ENCODE measurements at regions not wholly inside any gene's neighbourhood (a gene's known extent, or its start where the extent isn't known, plus 50 kb on each side); places are given as distances from the start of the nearest gene placed in this dataset.

- DNase-seq = no peak
These were observed 68.0 kb downstream of the MYCN start for GRCh38 chr2:16008331-16008850.

DNA sequence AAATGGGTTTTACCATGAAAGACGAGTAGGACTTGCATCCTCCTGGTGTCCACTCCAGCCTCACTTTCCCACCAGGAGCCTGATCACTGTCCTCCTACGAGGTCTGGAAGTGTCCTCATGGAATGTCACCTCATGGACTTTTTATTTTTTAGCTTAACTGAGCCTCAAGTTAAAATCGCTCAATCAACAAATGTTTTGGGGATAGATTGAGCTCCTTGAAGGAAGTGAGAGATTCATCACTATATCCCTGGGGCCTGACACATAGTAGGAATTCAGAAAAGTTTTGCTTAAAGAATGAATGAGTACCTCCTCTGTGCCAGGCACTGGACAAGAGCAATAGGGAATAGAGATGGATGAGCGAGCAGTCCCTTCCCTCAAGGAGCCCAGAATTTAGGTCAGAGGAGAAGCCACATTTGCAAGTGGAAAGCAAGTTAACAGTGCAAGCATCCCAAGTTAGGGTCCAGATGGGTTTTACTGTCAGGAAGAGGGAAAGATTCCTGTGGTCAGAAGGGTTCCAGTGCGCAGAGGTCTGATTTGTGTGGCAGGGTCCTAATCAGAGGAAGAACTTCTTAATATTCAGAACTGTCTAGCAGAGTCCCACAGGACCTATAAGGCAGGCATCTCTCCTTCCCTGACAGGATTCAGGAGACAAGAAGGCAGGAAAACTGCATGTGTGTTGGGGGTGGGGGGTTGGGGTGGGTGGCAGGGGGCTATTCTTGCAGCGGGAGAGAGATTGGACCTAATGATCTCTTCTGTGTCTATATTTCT lies 67.0 kb downstream of the MYCN start:
- DNase-seq = no peak

DNA sequence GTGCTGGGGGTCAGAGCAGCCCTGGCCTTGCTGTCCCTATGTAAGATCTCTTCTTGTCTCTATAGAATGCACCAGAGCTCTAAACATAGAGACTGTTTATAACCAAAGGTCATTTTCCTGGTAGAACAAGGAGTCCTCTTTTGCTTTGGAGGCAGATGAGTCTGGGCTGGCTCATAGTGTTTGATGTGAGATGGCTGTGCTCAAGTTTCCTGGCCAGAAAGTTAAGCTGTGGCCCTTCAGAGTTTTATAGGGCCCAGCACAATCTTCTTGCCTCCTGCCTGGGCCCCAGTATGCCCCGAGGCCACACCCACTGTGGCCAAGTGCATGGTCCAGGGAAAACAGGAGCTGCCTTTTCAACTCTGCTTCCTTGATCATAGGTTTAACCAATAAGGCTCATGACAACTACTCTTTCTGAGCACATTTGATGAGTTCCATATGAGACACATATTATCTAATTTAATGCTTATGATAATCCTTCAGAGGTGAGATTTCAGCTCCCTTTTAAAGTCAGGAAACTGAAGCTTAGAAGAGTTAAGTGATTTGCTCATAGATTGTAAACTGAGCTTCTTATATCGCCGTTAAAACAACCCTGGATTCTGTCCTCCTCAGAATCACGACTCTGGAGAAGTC lies 66.3 kb downstream of the MYCN start:
- DNase-seq = no peak

DNA sequence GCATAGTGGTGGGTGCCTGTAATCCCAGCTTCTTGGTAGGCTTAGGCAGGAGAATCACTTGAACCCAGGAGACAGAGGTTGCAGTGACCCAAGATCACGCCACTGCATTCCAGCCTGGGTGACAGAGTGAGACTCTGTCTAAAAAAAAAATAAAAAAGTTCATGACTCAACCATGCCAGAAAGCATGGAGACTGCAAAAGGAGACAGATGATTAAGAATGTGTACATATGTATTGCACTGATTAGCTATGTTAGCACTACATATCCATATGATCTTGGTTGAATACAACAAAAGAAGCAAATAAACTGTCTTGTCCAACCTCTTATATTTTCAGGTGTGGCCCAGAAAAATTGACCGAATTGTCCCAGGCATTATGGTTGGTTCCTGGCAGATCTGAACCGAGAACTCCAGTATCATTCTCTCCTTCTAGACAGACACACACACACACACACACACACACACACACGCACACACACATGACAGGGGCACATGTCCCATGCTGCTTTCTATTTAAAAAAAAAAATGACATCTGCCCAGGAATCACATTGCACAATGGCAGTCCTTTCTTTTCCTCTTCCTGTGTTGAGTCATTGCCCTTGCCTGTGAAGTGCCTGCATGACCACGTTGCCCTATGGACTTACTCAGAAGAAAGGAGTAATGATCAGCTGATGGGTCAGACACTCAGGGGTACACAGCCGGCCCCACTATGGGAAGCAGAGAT lies 65.6 kb downstream of the MYCN start:
- DNase-seq = no peak

DNA sequence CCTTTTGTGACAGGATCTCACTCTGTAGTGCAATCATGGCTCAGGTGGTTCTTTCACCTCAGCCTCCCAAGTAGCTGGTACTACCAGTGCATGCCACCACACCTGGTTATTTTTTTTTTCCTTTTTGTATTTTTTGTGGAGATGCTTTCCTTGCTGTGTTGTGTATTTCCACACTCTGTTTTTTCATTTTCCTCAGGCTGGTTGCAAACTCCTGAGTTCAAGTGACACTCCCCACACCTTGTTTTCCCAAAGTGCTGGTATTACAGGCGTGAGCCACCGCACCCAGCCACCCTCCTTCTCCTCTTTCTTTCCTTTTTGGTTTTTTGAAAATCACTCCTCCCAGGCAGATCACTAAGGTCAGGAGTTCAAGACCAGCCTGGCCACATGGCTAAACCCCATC lies 65.0 kb downstream of the MYCN start:
- no peak for DNase-seq

- no peak for DNase-seq
These were observed 63.5 kb downstream of the MYCN start for GRCh38 chr2:16003809-16004208.

DNA sequence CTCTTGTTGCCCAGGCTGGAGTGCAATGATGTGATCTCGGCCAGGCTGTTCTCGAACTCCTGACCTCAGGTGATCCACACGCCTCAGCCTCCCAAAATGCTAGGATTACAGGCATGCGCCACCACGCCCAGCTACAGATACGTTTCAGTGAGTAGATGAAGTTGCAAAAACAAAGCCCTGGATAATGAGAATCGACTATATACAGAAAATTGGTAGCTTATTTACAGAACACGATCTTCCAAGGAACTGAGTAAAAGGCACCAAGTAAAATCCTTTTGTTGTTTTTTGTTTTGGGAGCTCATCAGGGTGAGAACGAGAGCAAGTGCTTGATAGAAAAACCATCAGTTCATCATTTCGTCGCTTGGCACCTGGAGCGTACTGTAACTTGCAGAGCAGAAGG lies 62.8 kb downstream of the MYCN start:
- no peak for DNase-seq

DNA sequence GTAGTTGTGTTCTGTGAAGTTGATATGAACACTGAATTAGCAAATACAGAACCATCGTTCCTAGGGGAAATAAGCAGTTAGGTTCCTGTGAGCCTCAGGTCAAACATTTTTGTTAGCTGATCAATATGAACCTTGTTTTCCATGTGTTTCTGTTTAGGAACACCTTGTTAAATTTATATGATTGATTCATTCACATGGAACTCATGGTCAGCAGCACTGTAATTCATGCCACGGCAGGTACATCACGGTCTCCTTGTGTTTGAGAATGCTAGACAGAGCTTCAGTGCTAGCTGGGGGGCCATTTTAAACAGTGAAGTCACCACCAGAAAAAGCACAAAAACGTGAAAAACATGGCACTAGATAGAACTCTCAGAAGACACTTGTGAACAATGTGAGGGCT lies 62.2 kb downstream of the MYCN start:
- no peak for DNase-seq

DNA sequence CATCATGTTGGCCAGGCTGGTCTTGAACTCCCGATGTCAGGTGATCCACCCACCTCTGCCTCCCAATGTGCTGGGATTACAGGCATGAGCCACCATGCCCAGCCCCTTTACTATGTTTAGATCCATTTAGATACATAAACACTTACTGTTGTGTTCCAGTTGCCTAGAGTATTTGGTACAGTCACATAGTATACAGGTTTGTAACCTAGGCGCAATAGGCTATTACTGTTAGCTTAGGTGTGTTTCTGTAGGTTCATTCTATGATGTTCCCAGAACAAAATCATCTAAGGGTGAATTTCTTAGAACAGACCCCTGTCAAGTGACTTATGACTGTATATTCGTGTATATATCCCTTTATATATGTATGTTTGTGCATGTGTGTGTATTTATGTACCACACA lies 61.8 kb downstream of the MYCN start:
- no peak for DNase-seq

DNA sequence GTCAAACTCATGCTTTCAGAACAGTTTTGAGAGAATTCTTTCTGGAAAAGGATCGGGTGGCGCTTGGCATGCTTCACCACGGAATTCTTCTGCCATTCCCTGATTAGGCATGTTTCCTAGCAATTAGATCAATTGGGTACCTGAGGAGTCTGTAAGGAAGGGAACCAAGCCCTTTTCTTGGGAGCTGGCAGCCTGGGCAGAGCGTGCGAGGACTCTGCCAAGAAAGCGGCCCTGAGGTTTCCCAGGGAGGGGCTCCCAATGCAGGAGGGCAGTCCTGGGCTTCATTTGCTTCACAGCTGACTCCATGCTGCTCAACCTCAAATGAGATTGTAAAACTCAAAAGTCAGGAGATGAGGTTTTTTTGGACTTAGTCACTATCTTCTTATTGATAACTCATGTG lies 60.3 kb downstream of the MYCN start:
- no peak for DNase-seq

DNA sequence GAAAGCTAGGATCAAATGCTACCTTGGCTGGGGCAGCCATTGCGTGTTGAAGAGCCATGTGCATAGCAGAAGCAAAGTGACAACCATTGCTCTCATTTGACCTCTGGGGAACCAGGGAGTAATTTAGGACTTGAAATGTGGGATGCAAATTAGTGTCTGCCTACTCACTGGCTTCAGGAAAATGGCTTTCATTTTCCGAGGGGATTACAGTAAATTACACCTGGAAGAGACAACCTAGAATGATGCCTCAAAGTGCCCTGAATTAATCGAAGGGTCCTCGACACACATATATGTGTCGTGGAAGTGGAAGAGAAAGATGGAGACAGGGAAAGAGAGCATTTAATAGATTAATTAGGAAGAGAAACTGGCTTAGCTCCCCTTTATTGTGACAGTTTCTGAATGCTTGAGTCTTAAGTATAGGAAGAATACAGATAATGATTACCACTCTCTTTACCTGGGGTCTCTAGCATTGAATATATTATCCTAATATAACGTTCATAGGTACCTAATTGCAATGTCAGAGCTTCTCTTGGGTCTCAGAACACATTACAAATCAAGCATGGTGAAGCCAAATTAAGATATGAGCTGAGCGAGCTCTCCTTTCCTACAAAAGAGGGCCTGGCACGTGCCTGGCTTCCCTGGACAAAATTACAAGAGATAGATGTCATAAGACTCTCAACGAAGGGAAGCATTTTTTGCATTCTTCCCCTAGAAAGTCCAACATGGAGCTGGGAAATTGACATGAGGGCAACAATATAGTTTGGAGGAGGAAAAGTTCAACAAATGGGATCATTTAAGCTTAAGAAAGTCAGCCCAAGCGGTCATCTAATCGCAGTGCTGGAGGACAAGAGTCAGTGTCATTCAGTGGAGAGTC lies 59.5 kb downstream of the MYCN start:
- no peak for DNase-seq

- no peak for DNase-seq
These were observed 57.5 kb downstream of the MYCN start for GRCh38 chr2:15997728-15998280.

DNA sequence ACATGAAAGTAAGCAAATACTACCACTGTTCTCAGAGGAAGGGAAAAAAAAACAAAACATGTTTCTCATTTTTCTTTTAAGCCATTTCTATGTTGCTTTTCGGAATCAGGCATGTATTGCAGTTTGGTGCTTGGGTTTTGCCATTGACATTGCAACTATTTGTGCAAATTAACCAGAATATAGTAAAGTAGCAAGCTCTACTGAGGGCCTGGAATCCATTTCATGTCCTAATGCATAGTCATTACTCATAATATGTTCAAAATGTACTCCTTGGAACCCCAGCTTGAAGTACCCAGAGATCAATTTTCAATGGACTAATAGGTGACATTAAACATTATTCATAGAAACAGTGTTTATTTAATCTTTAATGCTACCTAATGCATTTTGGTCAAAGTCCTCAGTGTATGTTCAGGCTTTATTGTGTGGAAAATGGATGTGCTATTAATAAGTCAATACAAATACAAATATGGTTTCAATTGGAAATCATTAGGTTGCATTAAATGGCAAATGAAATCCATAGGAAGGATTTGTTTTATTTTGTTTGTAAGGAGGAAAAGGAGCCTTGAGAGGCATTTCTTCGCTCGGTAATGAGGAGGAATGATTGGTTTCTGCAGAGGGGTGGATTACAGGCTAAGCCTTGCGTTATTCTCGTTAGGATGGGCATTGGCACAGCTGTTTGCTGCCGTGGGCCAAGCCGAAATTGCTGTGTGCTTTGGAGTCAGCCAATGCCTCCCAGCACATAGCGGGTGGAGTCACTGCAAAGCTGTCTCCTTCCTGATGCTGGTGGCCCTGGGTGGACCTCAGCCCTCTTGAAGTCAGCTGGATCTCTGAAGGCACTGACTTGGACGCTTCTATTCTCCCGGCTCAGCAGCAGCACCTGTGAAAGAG lies 56.4 kb downstream of the MYCN start:
- no peak for DNase-seq
